Activated CD4-positive, alpha-beta T cell treated with anti-CD3 and anti-CD28 coated beads for 4 hours (primary cell): ENCODE measurements at regions not wholly inside any gene's neighbourhood (a gene's known extent, or its start where the extent isn't known, plus 50 kb on each side); places are given as distances from the start of the nearest gene placed in this dataset.
"Not testable (repeated sequence)": the region's sequence is repeated elsewhere in the genome, so short reads cannot be mapped to it uniquely, and the experiment has no call there.

Experiments
- DNase-seq, 2 donors: peaks; one replicate each; pipeline ENCODE4 v3.0.0-alpha.2; 2020

DNA sequence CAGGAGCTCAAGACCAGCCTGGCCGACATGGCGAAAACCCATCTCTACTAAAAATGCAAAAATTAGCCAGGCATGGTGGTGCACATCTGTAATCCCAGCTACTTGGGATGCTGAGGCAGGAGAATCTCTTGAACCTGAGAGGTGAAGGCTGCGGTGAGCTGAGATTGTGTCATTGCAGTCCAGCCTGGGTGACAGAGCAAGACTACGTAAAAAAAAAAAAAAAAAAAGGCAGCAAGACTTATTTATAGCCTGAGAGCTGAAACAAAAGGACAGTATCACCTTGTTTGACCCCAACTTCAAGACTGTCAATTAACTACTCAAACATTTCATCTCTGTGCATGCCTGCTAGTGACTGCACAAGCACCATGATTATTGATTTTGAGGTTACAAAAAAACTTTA, 478.9 kb upstream of the GBE1 start:
- no peak for DNase-seq

DNA sequence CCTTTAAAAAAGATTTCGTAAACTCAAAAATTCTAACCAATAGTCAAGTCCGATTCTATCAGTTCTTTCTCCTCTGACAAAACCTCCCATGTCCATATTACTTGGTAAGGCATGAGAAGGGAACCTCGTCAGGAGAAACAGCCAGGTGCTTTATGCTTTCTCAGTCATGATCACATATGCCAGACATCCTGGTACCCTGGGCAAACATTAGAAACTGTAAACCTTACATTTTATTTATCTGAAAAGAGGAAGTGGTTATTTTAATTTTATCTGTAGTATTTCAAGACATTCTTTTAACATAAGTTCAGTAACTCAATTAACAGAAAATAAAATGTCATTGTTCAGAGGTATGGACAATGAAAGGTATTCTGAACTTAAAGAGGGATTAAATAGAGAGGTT, 474.8 kb upstream of the GBE1 start:
- DNase-seq = no peak

DNA sequence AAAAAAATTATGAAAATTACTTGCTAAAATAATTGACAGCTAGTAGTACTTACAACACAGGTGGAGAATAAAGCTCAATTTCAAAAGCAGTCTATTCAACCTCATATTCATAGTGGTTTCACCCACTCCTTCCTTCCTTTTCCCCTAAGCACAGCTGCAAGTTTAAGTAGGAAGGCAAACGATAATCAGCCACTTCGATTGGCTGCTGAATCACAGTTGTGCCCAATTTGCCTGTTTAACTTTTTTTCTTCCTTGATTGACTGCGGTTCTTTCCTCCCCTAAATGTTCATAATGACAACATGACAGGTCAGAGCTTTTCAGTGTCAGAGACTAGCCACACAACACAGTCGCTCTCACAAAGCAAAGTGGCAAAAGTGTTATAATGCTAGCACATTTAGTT, 468.0 kb upstream of the GBE1 start:
- no peak for DNase-seq

DNA sequence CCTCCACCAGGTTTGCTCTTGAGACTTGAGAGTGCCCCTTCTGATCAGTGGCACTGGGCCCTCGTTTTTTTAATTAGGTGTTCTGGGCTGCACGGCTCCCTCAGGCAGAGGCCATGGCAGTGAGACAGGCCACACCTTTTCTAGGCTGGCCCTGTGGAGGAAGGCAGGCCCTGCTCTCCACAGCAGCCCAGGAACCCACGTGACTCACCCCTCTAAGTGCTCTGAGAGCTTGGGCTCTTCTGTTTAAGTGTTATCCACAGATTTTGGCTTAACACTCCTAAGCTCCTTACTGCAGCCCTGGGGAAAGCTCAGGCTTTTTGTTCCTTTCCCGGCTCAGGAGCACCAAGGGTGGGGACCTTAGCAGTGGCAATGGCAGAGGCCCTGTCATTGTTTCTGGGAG, 463.2 kb upstream of the GBE1 start:
- DNase-seq = no peak

- DNase-seq = no peak
These were observed 461.0 kb upstream of the GBE1 start for GRCh38 chr3:82222401-82222800.

- DNase-seq = no peak
These were observed 456.1 kb upstream of the GBE1 start for GRCh38 chr3:82217571-82217970.

DNA sequence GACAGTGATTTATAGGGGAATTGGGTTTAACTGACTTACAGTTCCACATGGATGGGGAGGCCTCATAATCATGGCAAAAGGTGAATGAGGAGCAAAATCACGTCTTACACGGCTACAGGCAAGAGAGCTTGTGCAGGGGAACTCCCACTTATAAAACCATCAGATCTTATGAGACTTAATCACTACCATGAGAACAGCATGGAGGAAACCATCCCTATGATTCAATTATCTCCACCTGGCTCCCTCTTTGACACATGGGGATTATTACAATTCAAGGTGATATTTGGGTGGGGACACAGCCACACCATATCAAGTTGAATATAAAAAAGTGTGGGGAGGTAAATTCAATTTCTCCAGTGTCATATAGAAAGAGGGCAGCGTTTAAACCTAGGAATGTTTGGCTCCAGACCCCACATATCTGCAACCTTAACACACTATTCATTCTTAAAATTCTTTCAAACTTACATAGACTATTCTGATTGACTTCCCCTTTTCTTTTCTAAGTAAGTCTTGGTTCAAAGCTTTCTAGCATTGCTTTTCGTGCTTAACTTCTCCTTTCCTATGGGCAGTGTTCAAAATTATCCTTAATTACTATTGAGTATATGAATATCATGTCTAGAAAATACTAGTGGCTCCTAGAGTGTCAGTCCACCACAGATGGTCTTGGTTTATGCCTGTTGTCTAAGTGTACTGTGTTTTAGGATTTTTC, 446.7 kb upstream of the GBE1 start:
- no peak for DNase-seq

DNA sequence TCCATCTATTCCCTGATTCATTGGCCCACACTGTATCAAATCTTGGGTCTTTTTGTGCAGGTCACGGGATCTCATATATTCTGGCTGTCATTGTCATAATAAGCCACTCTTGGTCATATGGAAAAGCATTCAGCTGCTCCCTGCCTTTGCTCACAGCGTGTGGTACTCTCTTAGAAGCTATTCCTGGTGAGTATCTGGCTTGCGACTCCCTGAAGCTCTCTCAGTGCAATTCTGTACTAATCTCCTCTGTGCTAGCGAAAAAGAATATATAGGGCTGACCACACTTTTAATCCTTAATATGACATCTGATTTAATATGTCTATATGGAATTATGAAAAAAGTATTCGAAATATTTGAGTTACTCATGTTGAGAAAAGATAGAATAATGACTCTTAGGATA, 440.8 kb upstream of the GBE1 start:
- no peak for DNase-seq

DNA sequence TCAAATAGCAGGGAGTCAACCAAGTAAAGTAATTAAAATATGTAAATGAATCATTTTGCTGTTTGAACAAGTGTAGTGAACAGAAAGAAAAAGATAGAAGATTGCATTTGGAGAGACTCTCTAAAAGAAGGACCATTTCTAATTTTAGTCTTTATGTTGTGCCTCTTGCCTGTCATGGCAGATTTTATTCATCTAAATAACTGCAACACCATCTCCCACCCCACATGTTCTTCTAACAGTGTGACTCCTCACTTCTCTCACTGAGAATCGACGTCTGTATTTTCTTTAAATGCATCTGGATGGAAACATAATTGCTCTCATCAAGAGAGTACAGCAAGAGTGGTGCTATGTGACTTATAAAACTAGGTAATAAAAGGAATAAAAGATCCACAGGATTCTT, 439.9 kb upstream of the GBE1 start:
- no peak for DNase-seq

- DNase-seq = no peak
These were observed 436.6 kb upstream of the GBE1 start for GRCh38 chr3:82198009-82198408.

DNA sequence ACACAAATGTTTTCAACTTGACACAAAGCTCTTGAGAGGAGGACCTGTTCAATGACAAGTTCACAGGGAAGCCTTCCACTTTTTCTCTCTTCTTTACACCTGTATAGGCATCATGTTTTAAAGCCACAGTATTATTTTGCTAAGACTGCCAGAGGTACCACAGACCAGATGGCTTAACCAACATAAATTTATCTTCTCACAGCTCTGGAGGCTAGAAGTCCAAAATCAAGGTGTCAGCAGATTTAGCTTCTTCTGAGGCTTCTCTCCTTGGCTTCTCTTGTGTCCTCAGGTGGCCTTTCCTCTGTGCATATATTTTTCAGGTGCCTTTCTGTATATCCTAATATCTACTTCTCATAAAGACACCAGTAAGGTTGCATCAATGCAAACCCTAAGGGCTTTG, 435.2 kb upstream of the GBE1 start:
- no peak for DNase-seq

- DNase-seq = no peak
These were observed 433.4 kb upstream of the GBE1 start for GRCh38 chr3:82194870-82195269.

DNA sequence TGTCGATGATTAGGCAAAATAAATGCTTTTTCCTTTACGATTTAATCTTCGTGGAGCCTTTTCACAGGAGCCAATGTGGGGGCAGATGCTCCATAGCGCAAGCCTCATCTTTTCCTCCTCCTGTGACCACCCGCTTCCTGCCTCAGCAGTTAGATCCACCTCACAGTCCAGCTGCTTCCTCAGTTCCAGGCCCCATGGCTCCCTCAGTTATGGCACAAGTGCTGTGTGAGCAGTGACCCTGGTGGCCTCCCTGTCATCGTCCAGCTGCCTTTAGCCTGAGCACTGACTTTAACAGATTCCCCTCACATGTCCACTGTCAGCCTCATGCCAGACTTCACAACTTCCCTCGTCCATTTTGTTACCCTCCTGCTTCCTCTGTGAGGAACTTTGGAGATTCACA, 424.6 kb upstream of the GBE1 start:
- no peak for DNase-seq

DNA sequence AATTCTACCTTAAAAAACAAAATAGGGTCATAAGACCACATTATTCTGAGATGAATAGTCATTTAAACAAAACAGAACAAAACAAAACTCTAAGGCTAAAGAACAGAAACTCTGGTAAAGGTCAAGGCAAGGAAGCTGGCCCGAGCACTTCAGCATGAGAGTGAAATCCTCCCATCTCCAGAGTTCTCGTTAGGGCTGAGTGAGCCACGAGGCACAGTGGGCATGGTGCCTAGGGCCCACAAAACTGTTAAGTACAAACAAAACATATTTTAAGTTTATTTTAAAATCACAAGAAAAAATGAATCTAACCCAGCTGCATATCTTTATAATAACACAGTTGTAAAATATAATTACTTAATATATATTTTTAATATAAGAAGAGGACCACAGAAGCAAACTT, 417.8 kb upstream of the GBE1 start:
- no peak for DNase-seq

DNA sequence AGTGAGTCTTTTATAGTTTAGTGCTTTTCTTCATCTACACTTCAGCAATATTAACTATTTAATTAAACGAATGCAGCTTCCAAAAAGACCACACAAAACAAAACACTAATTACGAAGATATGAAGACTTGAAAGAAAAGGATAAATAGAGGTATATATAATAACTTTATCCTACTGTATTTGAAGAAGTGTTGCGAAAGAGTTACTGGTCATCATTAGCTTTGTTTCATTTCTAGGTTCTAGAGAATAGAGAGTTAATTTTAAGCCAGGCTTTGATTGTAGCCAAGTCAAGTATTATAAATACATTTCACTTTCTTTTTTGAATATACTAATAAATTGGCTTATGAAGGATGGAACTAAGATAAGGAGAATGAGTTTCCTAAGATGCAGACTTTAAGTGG, 416.8 kb upstream of the GBE1 start:
- no peak for DNase-seq

GRCh38 chr3:82177774-82178173, 416.3 kb upstream of the GBE1 start:
- no peak for DNase-seq

DNA sequence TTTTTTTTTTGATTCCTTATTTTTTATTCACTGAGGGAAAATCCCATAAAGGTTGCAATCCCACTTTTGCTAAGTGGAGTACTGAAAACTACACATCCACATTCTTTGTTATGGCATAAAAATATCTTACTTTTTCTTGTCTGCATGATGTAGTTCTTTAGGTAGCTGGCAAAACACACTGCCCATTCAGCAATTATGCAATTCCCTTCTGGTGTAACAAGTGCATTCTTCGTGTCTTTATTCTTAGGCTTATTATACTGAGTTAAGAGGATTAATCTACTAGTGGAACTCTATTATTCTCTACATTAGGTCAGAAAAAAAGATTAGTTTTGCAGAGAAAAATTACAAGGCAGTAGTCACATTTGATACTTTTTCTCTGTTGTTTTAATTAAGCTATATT, 403.8 kb upstream of the GBE1 start:
- DNase-seq = no peak

GRCh38 chr3:82163907-82164520, 402.6 kb upstream of the GBE1 start:
- no peak for DNase-seq

DNA sequence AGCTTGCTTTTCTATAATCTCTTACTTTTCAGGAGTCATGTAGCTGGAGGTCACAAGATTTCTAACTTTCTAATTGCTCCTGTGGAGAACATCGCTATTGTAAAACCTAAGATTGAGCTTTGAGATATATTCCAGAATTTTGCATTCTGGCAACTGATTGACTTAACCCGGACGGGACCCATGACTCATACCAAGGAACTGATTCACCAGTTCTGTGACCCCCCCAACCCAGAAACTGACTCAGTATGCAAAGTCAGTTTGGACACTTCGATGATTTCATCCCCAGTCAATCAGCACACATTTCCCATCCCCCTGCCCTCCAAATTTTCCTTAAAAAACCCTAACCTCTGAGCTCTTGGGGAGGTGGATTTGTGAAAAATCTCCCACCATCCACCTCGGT, 396.5 kb upstream of the GBE1 start:
- no peak for DNase-seq

DNA sequence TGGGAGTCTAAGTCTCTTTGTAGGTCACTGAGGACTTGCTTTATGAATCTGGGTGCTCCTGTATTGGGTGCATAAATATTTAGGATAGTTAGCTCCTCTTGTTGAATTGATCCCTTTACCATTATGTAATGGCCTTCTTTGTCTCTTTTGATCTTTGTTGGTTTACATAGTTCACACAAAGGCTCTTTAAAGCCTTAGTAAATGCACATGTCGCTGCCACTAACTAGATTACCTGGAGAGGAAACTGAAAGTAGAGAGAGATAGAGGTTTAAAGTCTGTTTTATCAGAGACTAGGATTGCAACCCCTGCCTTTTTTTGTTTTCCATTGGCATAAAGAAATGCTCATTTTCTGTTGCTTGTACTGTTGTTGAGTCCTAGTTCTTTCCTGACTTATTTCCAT, 392.4 kb upstream of the GBE1 start:
- not testable (repeated sequence) for DNase-seq

DNA sequence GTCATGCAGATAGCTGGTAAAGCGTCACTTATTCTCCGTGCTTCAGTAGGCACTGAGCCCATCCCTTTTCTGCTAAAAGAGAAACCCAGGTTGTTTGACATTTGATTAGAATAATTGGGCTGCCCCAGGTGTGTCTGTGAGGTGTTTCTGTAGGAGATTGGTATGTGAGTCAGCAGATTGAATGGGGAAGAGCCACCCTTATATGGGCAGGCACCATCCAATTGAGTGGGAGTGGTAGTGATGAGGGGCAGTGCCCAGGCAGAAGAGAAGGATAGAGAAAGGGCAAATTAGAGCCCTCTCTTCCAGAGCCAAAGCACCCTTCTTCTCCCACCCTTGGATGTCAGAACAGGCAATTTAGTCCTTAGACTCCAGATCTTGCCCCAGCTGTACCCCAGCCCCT, 384.3 kb upstream of the GBE1 start:
- DNase-seq = no peak

- DNase-seq = no peak
These were observed 383.4 kb upstream of the GBE1 start for GRCh38 chr3:82144811-82145210.

- DNase-seq = no peak
These were observed 382.4 kb upstream of the GBE1 start for GRCh38 chr3:82143661-82144412.

GRCh38 chr3:82141592-82141991, 380.1 kb upstream of the GBE1 start:
- DNase-seq = no peak
